ENCODE measurements at regions not wholly inside any gene's neighbourhood (a gene's known extent, or its start where the extent isn't known, plus 50 kb on each side); places are given as distances from the start of the nearest gene placed in this dataset.

- TF ChIP-seq CTCF (IDR thresholded peaks at IDR 0.05 in 2 of 3, conservative IDR thresholded peaks at IDR 0.05 in 1 of 3; ENCODE audit: control insufficient read depth in 2 of 3, extremely low read depth in 1 of 3, insufficient read depth in 1 of 3, low read depth in 3 of 3, low read length in 3 of 3) (no peak), POLR2A (IDR thresholded peaks at IDR 0.05; ENCODE audit: low read depth, low read length) (no peak), ATF2 (IDR thresholded peaks at IDR 0.05; ENCODE audit: low read length) (no peak), BMI1 (IDR thresholded peaks at IDR 0.05; ENCODE audit: borderline replicate concordance) (no peak), ZNF274 (IDR thresholded peaks at IDR 0.05; ENCODE audit: insufficient read depth, insufficient read length) (no peak), EGR1 (IDR thresholded peaks at IDR 0.05; ENCODE audit: borderline replicate concordance in 1 of 2, low read depth in 2 of 2, low read length in 2 of 2) (no peak), KAT2A (conservative IDR thresholded peaks at IDR 0.05; ENCODE audit: control insufficient read depth, low read depth, low read length) (no peak), BRCA1 (IDR thresholded peaks at IDR 0.05; ENCODE audit: low read depth, low read length) (no peak), KDM1A (IDR thresholded peaks at IDR 0.05; ENCODE audit: borderline replicate concordance) (no peak), ESRRA (IDR thresholded peaks at IDR 0.05; ENCODE audit: low read length) (no peak)
- TF ChIP-seq, protein P1, sequence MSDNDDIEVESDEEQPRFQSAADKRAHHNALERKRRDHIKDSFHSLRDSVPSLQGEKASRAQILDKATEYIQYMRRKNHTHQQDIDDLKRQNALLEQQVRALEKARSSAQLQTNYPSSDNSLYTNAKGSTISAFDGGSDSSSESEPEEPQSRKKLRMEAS (IDR thresholded peaks at IDR 0.05; ENCODE audit: low read depth, low read length) = no peak
Observed at GRCh38 chr5:125396462-125396861, 650.0 kb upstream of the ZNF608 start.

Measured in GM12878 (cell line).